OCI-LY7 (cell line): ENCODE measurements at regions not wholly inside any gene's neighbourhood (a gene's known extent, or its start where the extent isn't known, plus 50 kb on each side); places are given as distances from the start of the nearest gene placed in this dataset.

ENCODE experiments used
- EZH2phosphoT487 ChIP-seq: fragments of 200-600 bp; sonication (generic); IDR thresholded peaks from 2 replicates; pipeline ENCODE4 v1.6.1; 2018; ENCODE audit warnings: low read depth, borderline replicate concordance, mild to moderate bottlenecking, mixed run types, antibody characterized with exemption, low read length, moderate library complexity, mixed read lengths
- TF ChIP-seq, protein P1 (sequence below): fragments of 200-600 bp; sonication (generic); conservative IDR thresholded peaks from 2 replicates; pipeline ENCODE4 v1.5.1; 2014; ENCODE audit warnings: mild to moderate bottlenecking, antibody characterized with exemption, low read length, moderate library complexity, mixed read lengths

DNA sequence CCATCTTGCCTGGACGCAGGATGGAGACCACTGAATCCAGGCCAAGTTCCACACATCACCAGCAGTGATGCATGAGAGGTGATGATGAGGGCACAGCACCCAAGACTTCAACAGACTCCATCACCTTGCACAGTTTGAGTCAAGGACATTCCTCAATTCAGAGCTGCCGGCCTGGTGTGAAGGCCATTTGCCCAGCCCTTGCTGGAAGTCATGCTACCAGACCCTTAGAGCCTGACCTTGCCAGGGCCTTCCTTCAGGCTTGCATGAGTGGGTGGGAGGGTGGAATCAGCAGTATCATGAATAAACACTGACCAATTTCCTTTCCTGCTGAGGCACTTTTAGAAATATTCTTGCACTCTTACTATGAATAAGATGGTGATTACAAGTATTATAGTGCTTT lies 130.2 kb upstream of the SSTR4 start:
- TF ChIP-seq, protein P1, sequence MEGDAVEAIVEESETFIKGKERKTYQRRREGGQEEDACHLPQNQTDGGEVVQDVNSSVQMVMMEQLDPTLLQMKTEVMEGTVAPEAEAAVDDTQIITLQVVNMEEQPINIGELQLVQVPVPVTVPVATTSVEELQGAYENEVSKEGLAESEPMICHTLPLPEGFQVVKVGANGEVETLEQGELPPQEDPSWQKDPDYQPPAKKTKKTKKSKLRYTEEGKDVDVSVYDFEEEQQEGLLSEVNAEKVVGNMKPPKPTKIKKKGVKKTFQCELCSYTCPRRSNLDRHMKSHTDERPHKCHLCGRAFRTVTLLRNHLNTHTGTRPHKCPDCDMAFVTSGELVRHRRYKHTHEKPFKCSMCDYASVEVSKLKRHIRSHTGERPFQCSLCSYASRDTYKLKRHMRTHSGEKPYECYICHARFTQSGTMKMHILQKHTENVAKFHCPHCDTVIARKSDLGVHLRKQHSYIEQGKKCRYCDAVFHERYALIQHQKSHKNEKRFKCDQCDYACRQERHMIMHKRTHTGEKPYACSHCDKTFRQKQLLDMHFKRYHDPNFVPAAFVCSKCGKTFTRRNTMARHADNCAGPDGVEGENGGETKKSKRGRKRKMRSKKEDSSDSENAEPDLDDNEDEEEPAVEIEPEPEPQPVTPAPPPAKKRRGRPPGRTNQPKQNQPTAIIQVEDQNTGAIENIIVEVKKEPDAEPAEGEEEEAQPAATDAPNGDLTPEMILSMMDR: no peak
- no peak for TF ChIP-seq EZH2phosphoT487
